ENCODE measurements at regions not wholly inside any gene's neighbourhood (a gene's known extent, or its start where the extent isn't known, plus 50 kb on each side); places are given as distances from the start of the nearest gene placed in this dataset.
"Not testable (repeated sequence)": the region's sequence is repeated elsewhere in the genome, so short reads cannot be mapped to it uniquely, and the experiment has no call there.

- TF ChIP-seq ZC3H10 (CRISPR knock-in tag; IDR thresholded peaks at IDR 0.05) (no peak), ZNF565 (CRISPR knock-in tag; conservative IDR thresholded peaks at IDR 0.05; ENCODE audit: low read depth) (no peak), PPARA (CRISPR knock-in tag; IDR thresholded peaks at IDR 0.05; ENCODE audit: borderline replicate concordance) (no peak), ZFP3 (CRISPR knock-in tag; IDR thresholded peaks at IDR 0.05) (no peak)
- TF ChIP-seq, protein P1, sequence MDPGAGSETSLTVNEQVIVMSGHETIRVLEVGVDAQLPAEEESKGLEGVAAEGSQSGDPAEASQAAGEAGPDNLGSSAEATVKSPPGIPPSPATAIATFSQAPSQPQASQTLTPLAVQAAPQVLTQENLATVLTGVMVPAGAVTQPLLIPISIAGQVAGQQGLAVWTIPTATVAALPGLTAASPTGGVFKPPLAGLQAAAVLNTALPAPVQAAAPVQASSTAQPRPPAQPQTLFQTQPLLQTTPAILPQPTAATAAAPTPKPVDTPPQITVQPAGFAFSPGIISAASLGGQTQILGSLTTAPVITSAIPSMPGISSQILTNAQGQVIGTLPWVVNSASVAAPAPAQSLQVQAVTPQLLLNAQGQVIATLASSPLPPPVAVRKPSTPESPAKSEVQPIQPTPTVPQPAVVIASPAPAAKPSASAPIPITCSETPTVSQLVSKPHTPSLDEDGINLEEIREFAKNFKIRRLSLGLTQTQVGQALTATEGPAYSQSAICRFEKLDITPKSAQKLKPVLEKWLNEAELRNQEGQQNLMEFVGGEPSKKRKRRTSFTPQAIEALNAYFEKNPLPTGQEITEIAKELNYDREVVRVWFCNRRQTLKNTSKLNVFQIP (CRISPR knock-in tag; IDR thresholded peaks at IDR 0.05; ENCODE audit: borderline replicate concordance, low read depth), result no peak
These were observed 210.0 kb downstream of the SHOX start (continued) for GRCh38 chrX:840556-840955.

DNA sequence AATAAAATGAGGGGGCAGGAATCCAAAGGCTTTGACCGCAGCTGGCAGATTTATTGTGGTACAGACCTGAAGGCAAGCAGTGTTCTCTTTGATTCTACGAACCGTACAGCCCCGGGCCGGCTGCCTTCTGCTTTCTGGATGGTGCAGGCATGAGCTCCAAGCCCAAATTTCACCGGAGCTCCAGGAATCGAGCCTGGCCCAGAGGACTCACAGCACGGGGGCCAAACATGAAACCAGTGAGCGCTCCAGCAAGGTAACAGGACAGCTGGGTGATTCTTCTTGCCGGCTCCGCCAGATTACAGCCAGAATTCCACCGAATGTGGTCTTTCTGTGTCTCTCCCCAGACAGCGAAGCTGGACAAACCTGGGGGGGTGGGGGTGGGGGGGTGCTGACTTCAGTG lies 208.1 kb downstream of the SHOX start:
- not testable (repeated sequence) for ATAC-seq

DNA sequence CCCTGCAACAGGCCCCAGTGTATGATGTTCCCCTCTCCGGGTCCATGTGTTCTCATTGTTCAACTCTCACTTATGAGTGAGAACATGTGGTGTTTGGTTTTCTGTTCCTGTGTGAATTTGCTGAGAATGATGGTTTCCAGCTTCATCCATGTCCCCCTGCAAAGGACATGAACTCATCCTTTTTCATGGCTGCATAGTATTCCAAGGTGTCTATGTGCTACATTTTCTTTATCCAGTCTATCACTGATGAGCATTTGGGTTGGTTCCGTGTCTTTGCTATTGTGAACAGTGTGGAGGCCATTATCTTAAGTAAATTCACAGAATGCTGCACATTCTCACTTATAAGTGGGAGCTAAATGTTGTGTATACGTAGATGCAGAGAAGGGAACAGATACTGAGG lies 205.3 kb downstream of the SHOX start:
- not testable (repeated sequence) for ATAC-seq

DNA sequence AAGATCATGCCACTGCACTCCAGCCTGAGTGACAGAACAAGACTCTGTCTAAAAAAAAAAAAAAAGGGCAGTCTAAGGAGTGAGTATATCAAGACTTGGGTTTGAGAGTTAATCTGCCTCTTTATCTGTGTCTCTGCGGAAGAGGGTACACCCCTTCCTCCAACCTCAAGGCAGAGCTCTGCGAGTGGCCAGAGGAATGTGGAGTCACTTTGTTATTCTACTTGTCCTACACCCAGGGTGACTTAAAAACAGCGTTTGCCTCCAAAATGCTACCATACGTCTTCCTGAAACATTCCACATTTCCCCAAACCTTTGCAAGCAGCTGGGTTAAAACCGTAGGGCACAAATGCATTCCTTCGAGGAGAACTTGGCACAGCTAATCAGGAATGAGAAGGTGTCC lies 199.9 kb downstream of the SHOX start:
- no peak for ATAC-seq
- no peak for TF ChIP-seq RARB (CRISPR knock-in tag; IDR thresholded peaks at IDR 0.05)
- no peak for TF ChIP-seq SNAI2 (CRISPR knock-in tag; IDR thresholded peaks at IDR 0.05)
- no peak for TF ChIP-seq OSR1 (CRISPR knock-in tag; IDR thresholded peaks at IDR 0.05)
- TF ChIP-seq ARNTL (CRISPR knock-in tag; IDR thresholded peaks at IDR 0.05; ENCODE audit: borderline replicate concordance, low read depth), result no peak

DNA sequence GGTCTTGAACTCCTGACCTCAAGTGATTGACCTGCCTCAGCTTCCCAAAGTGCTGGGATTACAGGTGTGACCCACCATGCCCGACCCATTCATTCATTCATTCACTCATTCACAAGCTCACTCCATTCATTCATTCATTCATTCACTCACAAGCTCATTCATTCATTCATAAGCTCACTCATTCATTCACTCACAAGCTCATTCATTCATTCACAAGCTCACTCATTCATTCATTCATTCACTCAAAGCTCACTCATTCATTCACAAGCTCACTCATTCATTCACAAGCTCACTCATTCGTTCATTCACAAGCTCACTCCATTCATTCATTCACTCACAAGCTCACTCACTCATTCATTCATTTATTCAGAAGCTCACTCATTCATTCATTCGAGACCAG lies 198.6 kb downstream of the SHOX start:
- no peak for TF ChIP-seq ARNTL (CRISPR knock-in tag; IDR thresholded peaks at IDR 0.05; ENCODE audit: borderline replicate concordance, low read depth)
- no peak for ATAC-seq

DNA sequence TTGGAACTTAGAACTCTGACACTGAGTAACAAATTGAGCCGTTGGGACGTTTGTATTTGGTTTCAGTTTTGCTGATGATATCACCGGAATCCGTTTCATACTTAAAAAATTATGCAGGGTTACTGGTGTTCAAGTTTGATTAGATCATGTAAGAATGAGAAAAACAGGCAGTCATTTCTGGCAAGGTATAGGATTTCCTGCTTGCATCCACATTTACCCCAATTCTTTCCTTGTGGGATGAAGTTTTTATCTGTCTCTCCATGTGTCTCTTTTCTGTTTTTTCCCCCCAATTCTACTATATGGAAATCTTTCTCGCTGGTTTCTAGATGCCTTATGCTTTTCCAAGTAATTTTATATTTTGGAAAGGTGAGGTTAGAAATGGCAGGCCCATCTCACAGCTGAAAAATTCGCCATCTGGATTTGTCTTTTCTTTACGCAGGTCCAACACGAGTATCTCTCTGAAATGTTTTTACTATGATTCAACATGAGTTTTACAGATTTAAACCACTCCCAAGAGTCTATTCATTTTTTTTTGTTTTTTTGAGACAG lies 197.9 kb downstream of the SHOX start:
- no peak for ATAC-seq

DNA sequence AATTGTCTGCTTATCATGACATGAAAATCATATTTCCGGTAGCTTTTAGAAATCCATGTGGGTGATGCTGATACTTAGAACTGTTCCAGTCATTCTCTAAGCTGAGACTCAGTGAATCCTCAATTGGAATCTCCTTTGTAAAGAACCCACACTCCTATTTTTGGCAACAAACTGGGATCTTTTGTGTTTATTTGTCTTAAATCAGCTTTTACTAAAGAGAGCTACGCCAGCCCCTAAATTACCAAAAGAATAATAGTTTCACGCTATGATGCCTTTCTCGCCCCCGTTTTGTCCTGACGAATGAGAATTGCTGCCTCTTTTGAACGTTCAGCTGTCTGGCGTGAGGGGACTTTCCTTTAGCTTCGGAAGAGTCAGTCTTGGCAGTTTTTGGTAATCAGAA lies 195.9 kb downstream of the SHOX start:
- no peak for ATAC-seq
- TF ChIP-seq, protein P1 (CRISPR knock-in tag; IDR thresholded peaks at IDR 0.05; ENCODE audit: borderline replicate concordance, low read depth), result no peak
- no peak for TF ChIP-seq SNAI2 (CRISPR knock-in tag; IDR thresholded peaks at IDR 0.05)
- TF ChIP-seq, protein P2, sequence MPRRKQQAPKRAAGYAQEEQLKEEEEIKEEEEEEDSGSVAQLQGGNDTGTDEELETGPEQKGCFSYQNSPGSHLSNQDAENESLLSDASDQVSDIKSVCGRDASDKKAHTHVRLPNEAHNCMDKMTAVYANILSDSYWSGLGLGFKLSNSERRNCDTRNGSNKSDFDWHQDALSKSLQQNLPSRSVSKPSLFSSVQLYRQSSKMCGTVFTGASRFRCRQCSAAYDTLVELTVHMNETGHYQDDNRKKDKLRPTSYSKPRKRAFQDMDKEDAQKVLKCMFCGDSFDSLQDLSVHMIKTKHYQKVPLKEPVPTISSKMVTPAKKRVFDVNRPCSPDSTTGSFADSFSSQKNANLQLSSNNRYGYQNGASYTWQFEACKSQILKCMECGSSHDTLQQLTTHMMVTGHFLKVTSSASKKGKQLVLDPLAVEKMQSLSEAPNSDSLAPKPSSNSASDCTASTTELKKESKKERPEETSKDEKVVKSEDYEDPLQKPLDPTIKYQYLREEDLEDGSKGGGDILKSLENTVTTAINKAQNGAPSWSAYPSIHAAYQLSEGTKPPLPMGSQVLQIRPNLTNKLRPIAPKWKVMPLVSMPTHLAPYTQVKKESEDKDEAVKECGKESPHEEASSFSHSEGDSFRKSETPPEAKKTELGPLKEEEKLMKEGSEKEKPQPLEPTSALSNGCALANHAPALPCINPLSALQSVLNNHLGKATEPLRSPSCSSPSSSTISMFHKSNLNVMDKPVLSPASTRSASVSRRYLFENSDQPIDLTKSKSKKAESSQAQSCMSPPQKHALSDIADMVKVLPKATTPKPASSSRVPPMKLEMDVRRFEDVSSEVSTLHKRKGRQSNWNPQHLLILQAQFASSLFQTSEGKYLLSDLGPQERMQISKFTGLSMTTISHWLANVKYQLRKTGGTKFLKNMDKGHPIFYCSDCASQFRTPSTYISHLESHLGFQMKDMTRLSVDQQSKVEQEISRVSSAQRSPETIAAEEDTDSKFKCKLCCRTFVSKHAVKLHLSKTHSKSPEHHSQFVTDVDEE (CRISPR knock-in tag; IDR thresholded peaks at IDR 0.05), result no peak
- TF ChIP-seq ESRRG (CRISPR knock-in tag; IDR thresholded peaks at IDR 0.05), result no peak
- no peak for TF ChIP-seq ZC3H10 (CRISPR knock-in tag; IDR thresholded peaks at IDR 0.05)
- TF ChIP-seq TCF4 (CRISPR knock-in tag; IDR thresholded peaks at IDR 0.05; ENCODE audit: borderline replicate concordance), result no peak
- no peak for TF ChIP-seq ZFP30 (CRISPR knock-in tag; IDR thresholded peaks at IDR 0.05)
- no peak for TF ChIP-seq ZNF70 (CRISPR knock-in tag; IDR thresholded peaks at IDR 0.05)
- TF ChIP-seq ZFP3 (CRISPR knock-in tag; IDR thresholded peaks at IDR 0.05), result no peak
- TF ChIP-seq, protein P3, sequence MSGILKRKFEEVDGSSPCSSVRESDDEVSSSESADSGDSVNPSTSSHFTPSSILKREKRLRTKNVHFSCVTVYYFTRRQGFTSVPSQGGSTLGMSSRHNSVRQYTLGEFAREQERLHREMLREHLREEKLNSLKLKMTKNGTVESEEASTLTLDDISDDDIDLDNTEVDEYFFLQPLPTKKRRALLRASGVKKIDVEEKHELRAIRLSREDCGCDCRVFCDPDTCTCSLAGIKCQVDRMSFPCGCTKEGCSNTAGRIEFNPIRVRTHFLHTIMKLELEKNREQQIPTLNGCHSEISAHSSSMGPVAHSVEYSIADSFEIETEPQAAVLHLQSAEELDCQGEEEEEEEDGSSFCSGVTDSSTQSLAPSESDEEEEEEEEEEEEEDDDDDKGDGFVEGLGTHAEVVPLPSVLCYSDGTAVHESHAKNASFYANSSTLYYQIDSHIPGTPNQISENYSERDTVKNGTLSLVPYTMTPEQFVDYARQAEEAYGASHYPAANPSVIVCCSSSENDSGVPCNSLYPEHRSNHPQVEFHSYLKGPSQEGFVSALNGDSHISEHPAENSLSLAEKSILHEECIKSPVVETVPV (CRISPR knock-in tag; IDR thresholded peaks at IDR 0.05), result no peak

More for the DNA sequence above, 197.9 kb downstream of the SHOX start:
- TF ChIP-seq ZC3H10 (CRISPR knock-in tag; IDR thresholded peaks at IDR 0.05) (no peak), ZNF565 (CRISPR knock-in tag; conservative IDR thresholded peaks at IDR 0.05; ENCODE audit: low read depth) (no peak), PPARA (CRISPR knock-in tag; IDR thresholded peaks at IDR 0.05; ENCODE audit: borderline replicate concordance) (no peak), TOX (CRISPR knock-in tag; IDR thresholded peaks at IDR 0.05; ENCODE audit: borderline replicate concordance) (no peak), BACH2 (CRISPR knock-in tag; IDR thresholded peaks at IDR 0.05; ENCODE audit: borderline replicate concordance) (no peak), ZNF8 (CRISPR knock-in tag; IDR thresholded peaks at IDR 0.05) (no peak), GLIS3 (CRISPR knock-in tag; IDR thresholded peaks at IDR 0.05) (no peak), CSDC2 (CRISPR knock-in tag; IDR thresholded peaks at IDR 0.05) (no peak), ZFP30 (CRISPR knock-in tag; IDR thresholded peaks at IDR 0.05) (no peak)
- TF ChIP-seq, protein P4, sequence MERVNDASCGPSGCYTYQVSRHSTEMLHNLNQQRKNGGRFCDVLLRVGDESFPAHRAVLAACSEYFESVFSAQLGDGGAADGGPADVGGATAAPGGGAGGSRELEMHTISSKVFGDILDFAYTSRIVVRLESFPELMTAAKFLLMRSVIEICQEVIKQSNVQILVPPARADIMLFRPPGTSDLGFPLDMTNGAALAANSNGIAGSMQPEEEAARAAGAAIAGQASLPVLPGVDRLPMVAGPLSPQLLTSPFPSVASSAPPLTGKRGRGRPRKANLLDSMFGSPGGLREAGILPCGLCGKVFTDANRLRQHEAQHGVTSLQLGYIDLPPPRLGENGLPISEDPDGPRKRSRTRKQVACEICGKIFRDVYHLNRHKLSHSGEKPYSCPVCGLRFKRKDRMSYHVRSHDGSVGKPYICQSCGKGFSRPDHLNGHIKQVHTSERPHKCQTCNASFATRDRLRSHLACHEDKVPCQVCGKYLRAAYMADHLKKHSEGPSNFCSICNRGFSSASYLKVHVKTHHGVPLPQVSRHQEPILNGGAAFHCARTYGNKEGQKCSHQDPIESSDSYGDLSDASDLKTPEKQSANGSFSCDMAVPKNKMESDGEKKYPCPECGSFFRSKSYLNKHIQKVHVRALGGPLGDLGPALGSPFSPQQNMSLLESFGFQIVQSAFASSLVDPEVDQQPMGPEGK (CRISPR knock-in tag; IDR thresholded peaks at IDR 0.05; ENCODE audit: borderline replicate concordance), result no peak
- TF ChIP-seq, protein P1 (CRISPR knock-in tag; IDR thresholded peaks at IDR 0.05; ENCODE audit: borderline replicate concordance, low read depth), result no peak
